ENCODE measurements at regions not wholly inside any gene's neighbourhood (a gene's known extent, or its start where the extent isn't known, plus 50 kb on each side); places are given as distances from the start of the nearest gene placed in this dataset.

- no peak overlapping the region for H3K4me3 ChIP-seq (ENCODE audit: low read length)
- no peak for DNase-seq (ENCODE audit: low read depth)
- TF ChIP-seq CTCF (conservative IDR thresholded peaks at IDR 0.05; ENCODE audit: low read depth, low read length) = no peak
Observed at GRCh38 chr4:171621646-171622045, 191.6 kb upstream of the GALNTL6 start.

GRCh38 chr4:171612907-171613306 lies 200.3 kb upstream of the GALNTL6 start:
- DNase-seq (ENCODE audit: low read depth) = peak; percentile 28
- H3K4me3 ChIP-seq (ENCODE audit: low read length) = no peak overlapping the region
- no peak for TF ChIP-seq CTCF (conservative IDR thresholded peaks at IDR 0.05; ENCODE audit: low read depth, low read length)

GRCh38 chr4:171602638-171603355 lies 210.4 kb upstream of the GALNTL6 start:
- no peak for DNase-seq (ENCODE audit: low read depth)
- H3K4me3 ChIP-seq (ENCODE audit: low read length) = no peak overlapping the region
- no peak for TF ChIP-seq CTCF (conservative IDR thresholded peaks at IDR 0.05; ENCODE audit: low read depth, low read length)

- DNase-seq (ENCODE audit: low read depth) = no peak
- no peak for TF ChIP-seq CTCF (conservative IDR thresholded peaks at IDR 0.05; ENCODE audit: low read depth, low read length)
- H3K4me3 ChIP-seq (ENCODE audit: low read length) = no peak overlapping the region
Observed at GRCh38 chr4:171601091-171601490, 212.1 kb upstream of the GALNTL6 start.

GRCh38 chr4:171599628-171600027 lies 213.6 kb upstream of the GALNTL6 start:
- H3K4me3 ChIP-seq (ENCODE audit: low read length) = no peak overlapping the region
- DNase-seq (ENCODE audit: low read depth) = no peak
- TF ChIP-seq CTCF (conservative IDR thresholded peaks at IDR 0.05; ENCODE audit: low read depth, low read length) = no peak

GRCh38 chr4:171594293-171594692 lies 218.9 kb upstream of the GALNTL6 start:
- H3K4me3 ChIP-seq (ENCODE audit: low read length) = no peak overlapping the region
- no peak for DNase-seq (ENCODE audit: low read depth)
- no peak for TF ChIP-seq CTCF (conservative IDR thresholded peaks at IDR 0.05; ENCODE audit: low read depth, low read length)

- no peak for DNase-seq (ENCODE audit: low read depth)
- no peak overlapping the region for H3K4me3 ChIP-seq (ENCODE audit: low read length)
- no peak for TF ChIP-seq CTCF (conservative IDR thresholded peaks at IDR 0.05; ENCODE audit: low read depth, low read length)
Observed at GRCh38 chr4:171590716-171591115, 222.5 kb upstream of the GALNTL6 start.

Data from retinal pigment epithelial cell (primary cell).